SU-DHL-6 (cell line): ENCODE measurements at regions not wholly inside any gene's neighbourhood (a gene's known extent, or its start where the extent isn't known, plus 50 kb on each side); places are given as distances from the start of the nearest gene placed in this dataset.

Experiments used
- H2AFZ ChIP-seq: fragments of 200-600 bp; sonication (generic); 2 replicates; pipeline ENCODE4 v1.6.1; 2014; ENCODE audit warnings: low read depth, mild to moderate bottlenecking, moderate library complexity, mixed read lengths, antibody characterized with exemption, low read length; ENCODE audit not compliant: severe bottlenecking
- H3F3A ChIP-seq: fragments of 200-600 bp; shearing (Covaris generic); 2 replicates; pipeline ENCODE4 v1.6.0; 2016; ENCODE audit warnings: antibody characterized with exemption, mild to moderate bottlenecking; ENCODE audit not compliant: insufficient read depth
- H3K27ac ChIP-seq: fragments of 200-600 bp; sonication (generic); 2 replicates; pipeline ENCODE4 v1.5.1; 2016; ENCODE audit warnings: low read depth, mild to moderate bottlenecking, low read length, moderate library complexity, mixed read lengths
- H3K27me3 ChIP-seq: fragments of 200-600 bp; sonication (generic), shearing (Covaris generic); 2 replicates; pipeline ENCODE4 v1.6.0; 2014; ENCODE audit warnings: mild to moderate bottlenecking, low read length
- H3K36me3 ChIP-seq: fragments of 200-600 bp; sonication (generic); 2 replicates; pipeline ENCODE4 v1.6.1; 2014; ENCODE audit warnings: mild to moderate bottlenecking, low read length, mixed read lengths
- H3K4me2 ChIP-seq: fragments of 300-600, 200-600 bp; shearing (Covaris generic), sonication (generic); 2 replicates; pipeline ENCODE4 v1.6.0; 2014; ENCODE audit warnings: low read length, low read depth, mild to moderate bottlenecking; ENCODE audit not compliant: poor library complexity, severe bottlenecking
- H3K4me3 ChIP-seq: fragments of 200-600 bp; sonication (generic); 2 replicates; pipeline ENCODE4 v1.5.1; 2014; ENCODE audit warnings: antibody characterized with exemption, low read length, mild to moderate bottlenecking, mixed read lengths; ENCODE audit not compliant: insufficient read depth, poor library complexity, severe bottlenecking
- H3K79me2 ChIP-seq: fragments of 200-600 bp; sonication (generic); 2 replicates; pipeline ENCODE4 v1.6.1; 2014; ENCODE audit warnings: mild to moderate bottlenecking, low read length, moderate library complexity; ENCODE audit not compliant: insufficient read depth
- H3K9ac ChIP-seq: fragments of 200-600 bp; sonication (generic); 2 replicates; pipeline ENCODE4 v1.7.0; 2014; ENCODE audit warnings: mild to moderate bottlenecking, low read length
- H3K9me2 ChIP-seq: fragments of 200-600 bp; sonication (generic); replicated peaks from 2 replicates; pipeline ENCODE4 v1.6.1; 2014; ENCODE audit warnings: low read length; ENCODE audit not compliant: insufficient read depth
- H3K9me3 ChIP-seq: fragments of 200-600 bp; sonication (generic); 2 replicates; pipeline ENCODE4 v1.6.1; 2014; ENCODE audit warnings: low read length, mixed read lengths; ENCODE audit not compliant: insufficient read depth
- H4K20me1 ChIP-seq: fragments of 200-600 bp; sonication (generic); 2 replicates; pipeline ENCODE4 v1.6.1; 2014; ENCODE audit warnings: low read depth, mild to moderate bottlenecking, antibody characterized with exemption, low read length, moderate library complexity, mixed read lengths
- EZH2phosphoT487 ChIP-seq: fragments of 200-600 bp; sonication (generic), shearing (Covaris generic); conservative IDR thresholded peaks from 2 replicates; pipeline ENCODE4 v1.6.1; 2018; ENCODE audit warnings: mild to moderate bottlenecking, antibody characterized with exemption, low read length, moderate library complexity, mixed read lengths
- TF ChIP-seq, protein P1 (sequence below): fragments of 200-600 bp; sonication (generic); IDR thresholded peaks from one replicate; pipeline ENCODE4 v1.5.1; 2017; ENCODE audit warnings: antibody characterized with exemption, mild to moderate bottlenecking, low read length, moderate library complexity; ENCODE audit not compliant: insufficient read depth, poor library complexity, severe bottlenecking

DNA sequence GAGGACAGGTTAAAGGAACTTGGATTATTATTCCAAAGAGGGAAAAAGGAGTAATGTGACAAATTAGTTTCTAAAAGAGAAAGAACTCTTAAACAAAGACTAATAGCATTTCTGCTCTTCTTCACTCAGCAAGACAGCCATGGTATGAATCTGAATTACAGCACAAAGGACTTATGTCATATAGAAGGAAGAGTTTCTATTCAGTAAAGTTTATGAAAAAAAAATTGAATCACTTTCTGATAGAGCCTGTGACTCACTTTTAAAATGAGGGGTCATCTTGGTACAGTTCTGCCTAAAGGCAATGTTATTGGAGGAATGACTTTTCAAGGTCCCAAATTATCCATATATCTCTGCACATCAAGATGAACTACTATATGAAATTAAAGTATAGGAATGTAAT is 101.7 kb downstream of the DUSP6 start:
- H3K9me3 ChIP-seq, result no peaks in the 10 kb centered on the region
- no peak overlapping the region for H3K27ac ChIP-seq
- H3K79me2 ChIP-seq, result no peaks in the 10 kb centered on the region
- no peak overlapping the region for H2AFZ ChIP-seq
- no peaks in the 10 kb centered on the region for H3K9me2 ChIP-seq
- no peak overlapping the region for H3K9ac ChIP-seq
- no peaks in the 10 kb centered on the region for H3K27me3 ChIP-seq
- H3F3A ChIP-seq, result no peaks in the 10 kb centered on the region
- no peak overlapping the region for H3K4me3 ChIP-seq
- H3K4me2 ChIP-seq, result no peak overlapping the region
- TF ChIP-seq, protein P1, sequence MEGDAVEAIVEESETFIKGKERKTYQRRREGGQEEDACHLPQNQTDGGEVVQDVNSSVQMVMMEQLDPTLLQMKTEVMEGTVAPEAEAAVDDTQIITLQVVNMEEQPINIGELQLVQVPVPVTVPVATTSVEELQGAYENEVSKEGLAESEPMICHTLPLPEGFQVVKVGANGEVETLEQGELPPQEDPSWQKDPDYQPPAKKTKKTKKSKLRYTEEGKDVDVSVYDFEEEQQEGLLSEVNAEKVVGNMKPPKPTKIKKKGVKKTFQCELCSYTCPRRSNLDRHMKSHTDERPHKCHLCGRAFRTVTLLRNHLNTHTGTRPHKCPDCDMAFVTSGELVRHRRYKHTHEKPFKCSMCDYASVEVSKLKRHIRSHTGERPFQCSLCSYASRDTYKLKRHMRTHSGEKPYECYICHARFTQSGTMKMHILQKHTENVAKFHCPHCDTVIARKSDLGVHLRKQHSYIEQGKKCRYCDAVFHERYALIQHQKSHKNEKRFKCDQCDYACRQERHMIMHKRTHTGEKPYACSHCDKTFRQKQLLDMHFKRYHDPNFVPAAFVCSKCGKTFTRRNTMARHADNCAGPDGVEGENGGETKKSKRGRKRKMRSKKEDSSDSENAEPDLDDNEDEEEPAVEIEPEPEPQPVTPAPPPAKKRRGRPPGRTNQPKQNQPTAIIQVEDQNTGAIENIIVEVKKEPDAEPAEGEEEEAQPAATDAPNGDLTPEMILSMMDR, result no peak
- no peak for TF ChIP-seq EZH2phosphoT487
- H4K20me1 ChIP-seq, result no peaks in the 10 kb centered on the region
- no peaks in the 10 kb centered on the region for H3K36me3 ChIP-seq

DNA sequence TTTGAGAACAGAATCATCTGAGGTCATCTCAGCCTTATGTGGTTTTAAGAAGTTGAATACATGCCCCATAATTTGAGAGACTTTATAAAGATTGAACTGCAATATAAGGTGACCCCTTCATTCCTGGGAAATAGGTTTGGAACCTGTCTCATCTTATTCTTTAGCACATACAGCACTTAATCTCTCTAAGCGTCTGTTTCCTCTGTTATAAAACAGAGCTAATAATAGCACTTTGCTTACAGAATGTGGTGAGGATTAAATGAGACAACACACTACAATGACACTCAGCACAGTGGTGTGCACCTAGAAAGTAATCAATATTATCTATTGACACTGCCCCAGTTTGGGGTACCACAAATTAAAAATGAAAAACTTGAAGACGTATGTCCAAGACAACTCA is 102.1 kb downstream of the DUSP6 start:
- H4K20me1 ChIP-seq, result no peaks in the 10 kb centered on the region
- H3K79me2 ChIP-seq, result no peaks in the 10 kb centered on the region
- H3K9me2 ChIP-seq, result no peaks in the 10 kb centered on the region
- no peak overlapping the region for H3K9ac ChIP-seq
- no peak overlapping the region for H3K4me3 ChIP-seq
- no peaks in the 10 kb centered on the region for H3K27me3 ChIP-seq
- H3K9me3 ChIP-seq, result no peaks in the 10 kb centered on the region
- no peak overlapping the region for H3K4me2 ChIP-seq
- H3K36me3 ChIP-seq, result no peaks in the 10 kb centered on the region
- no peaks in the 10 kb centered on the region for H3F3A ChIP-seq
- no peak overlapping the region for H2AFZ ChIP-seq
- no peak for TF ChIP-seq EZH2phosphoT487
- TF ChIP-seq, protein P1, result no peak
- no peak overlapping the region for H3K27ac ChIP-seq

DNA sequence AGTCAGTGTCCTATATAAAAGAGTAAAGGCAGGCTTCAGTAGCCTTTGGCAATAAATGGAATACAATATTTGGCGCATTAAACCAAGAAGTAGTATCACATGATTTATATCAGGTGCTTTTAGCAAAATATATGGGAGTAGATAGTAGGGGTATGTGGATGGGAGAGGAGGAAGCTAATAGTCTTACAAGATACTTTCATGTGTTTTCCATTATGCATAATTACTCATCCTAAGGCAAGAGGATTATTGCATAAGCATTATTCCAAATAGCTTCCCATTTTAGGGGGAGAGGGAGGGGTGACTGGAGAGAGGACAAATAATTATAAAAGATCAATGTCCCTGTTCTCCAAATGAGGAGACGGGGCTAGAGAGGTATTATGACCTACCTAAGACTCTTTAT is 104.3 kb downstream of the DUSP6 start:
- H3K36me3 ChIP-seq, result no peaks in the 10 kb centered on the region
- no peaks in the 10 kb centered on the region for H3F3A ChIP-seq
- H3K4me3 ChIP-seq, result no peak overlapping the region
- no peaks in the 10 kb centered on the region for H3K9me3 ChIP-seq
- H3K9ac ChIP-seq, result no peak overlapping the region
- no peaks in the 10 kb centered on the region for H3K79me2 ChIP-seq
- H3K9me2 ChIP-seq, result no peaks in the 10 kb centered on the region
- no peak overlapping the region for H2AFZ ChIP-seq
- TF ChIP-seq EZH2phosphoT487, result no peak
- TF ChIP-seq, protein P1, result no peak
- no peaks in the 10 kb centered on the region for H4K20me1 ChIP-seq
- no peak overlapping the region for H3K27ac ChIP-seq
- H3K4me2 ChIP-seq, result no peak overlapping the region
- H3K27me3 ChIP-seq, result no peaks in the 10 kb centered on the region
